ENCODE measurements at regions not wholly inside any gene's neighbourhood (a gene's known extent, or its start where the extent isn't known, plus 50 kb on each side); places are given as distances from the start of the nearest gene placed in this dataset.

DNA sequence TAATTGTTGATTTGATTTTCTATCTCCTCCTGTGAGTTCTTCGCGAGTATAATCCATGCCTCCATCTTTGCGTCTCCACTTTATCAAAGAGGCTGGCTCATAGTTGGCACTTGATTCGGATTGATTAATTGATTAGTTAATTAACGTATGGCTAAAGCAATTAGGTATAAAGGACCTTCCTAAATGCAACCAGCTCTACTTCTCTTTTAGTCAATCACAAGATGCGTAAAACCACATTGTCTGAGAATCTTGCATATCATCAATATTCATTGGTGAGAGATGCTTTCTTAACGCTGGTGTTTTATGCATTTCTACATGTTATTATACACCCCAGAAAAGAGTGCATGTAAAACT lies 56.4 kb upstream of the NR2F2 start:
- no peaks in the 10 kb centered on the region for H3K4me1 ChIP-seq
- intact Hi-C loops (cut with DNase I; ENCODE audit: low total_unique reads) = no loop called here
- no peak for DNase-seq (ENCODE audit: low spot score in 2 of 2)
- no peaks in the 10 kb centered on the region for H3K27me3 ChIP-seq
- H3K36me3 ChIP-seq = no peaks in the 10 kb centered on the region
- H3K27ac ChIP-seq = no peak overlapping the region
- no peaks in the 10 kb centered on the region for H3K9me3 ChIP-seq
- TF ChIP-seq POLR2AphosphoS5 (IDR thresholded peaks at IDR 0.05) (no peak), POLR2A (IDR thresholded peaks at IDR 0.05) (no peak)
- TF ChIP-seq, protein P1, sequence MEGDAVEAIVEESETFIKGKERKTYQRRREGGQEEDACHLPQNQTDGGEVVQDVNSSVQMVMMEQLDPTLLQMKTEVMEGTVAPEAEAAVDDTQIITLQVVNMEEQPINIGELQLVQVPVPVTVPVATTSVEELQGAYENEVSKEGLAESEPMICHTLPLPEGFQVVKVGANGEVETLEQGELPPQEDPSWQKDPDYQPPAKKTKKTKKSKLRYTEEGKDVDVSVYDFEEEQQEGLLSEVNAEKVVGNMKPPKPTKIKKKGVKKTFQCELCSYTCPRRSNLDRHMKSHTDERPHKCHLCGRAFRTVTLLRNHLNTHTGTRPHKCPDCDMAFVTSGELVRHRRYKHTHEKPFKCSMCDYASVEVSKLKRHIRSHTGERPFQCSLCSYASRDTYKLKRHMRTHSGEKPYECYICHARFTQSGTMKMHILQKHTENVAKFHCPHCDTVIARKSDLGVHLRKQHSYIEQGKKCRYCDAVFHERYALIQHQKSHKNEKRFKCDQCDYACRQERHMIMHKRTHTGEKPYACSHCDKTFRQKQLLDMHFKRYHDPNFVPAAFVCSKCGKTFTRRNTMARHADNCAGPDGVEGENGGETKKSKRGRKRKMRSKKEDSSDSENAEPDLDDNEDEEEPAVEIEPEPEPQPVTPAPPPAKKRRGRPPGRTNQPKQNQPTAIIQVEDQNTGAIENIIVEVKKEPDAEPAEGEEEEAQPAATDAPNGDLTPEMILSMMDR (IDR thresholded peaks at IDR 0.05) = no peak
- H3K4me3 ChIP-seq = no peak overlapping the region

DNA sequence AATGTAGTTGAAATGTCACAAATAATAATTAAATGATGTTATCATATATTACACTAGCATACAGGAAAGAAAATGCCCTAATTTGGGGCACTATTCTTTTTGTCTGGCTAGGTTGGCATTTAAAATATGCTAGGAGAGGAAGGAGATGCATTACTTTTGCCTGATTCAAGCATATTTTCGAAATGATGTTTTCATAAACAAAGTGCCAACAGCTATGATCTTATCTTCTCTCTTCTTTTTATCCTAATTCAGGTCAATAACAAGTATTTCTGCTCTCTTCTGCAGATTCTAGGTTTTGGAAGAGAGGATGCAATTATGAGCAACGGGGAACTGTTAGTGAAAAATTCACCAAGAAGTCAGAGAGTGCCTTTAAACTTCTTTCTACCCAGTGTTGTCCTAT lies 55.8 kb upstream of the NR2F2 start:
- H3K27me3 ChIP-seq = no peaks in the 10 kb centered on the region
- no peaks in the 10 kb centered on the region for H3K36me3 ChIP-seq
- H3K4me1 ChIP-seq = no peaks in the 10 kb centered on the region
- H3K4me3 ChIP-seq = no peak overlapping the region
- H3K9me3 ChIP-seq = no peaks in the 10 kb centered on the region
- H3K27ac ChIP-seq = no peak overlapping the region
- intact Hi-C loops (cut with DNase I; ENCODE audit: low total_unique reads) = no loop called here
- DNase-seq (ENCODE audit: low spot score in 2 of 2) = no peak
- no peak for TF ChIP-seq POLR2AphosphoS5 (IDR thresholded peaks at IDR 0.05)
- TF ChIP-seq POLR2A (IDR thresholded peaks at IDR 0.05) = no peak
- TF ChIP-seq, protein P1 (IDR thresholded peaks at IDR 0.05) = no peak

DNA sequence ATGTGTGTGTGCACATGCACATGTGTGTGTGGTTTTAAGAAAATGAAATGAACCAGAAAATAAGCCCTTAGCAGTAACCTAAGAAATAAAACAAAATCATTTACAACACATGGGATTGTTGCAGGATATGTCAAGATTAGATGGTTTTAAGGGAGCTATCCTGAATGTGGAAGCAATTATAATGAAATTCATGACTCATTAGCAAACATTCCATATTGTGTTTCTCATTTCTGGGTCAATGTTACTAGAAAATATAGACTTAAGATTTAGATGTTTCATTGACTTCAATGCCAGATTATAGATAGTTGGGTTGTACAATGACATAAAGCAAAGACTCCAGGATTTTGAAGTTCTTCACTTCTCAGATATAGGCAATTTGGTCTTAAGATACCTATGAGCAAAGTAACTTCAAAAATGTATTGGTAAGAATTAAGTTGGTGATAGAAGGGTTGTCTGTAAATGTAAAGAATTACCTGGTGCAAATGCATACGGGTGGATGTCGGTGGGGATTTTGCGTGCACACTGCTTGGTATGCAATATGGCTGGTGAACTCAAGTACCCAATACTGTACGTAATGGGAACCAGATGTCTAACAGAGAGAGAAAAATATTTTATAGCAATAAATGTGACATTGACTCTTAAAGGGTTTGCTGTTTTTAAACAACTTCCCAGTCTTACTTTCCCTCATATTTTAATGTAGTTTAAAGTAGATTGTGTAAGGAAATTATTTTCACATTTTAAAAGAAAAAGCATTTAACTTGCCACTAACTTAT lies 53.9 kb upstream of the NR2F2 start:
- TF ChIP-seq, protein P1 (IDR thresholded peaks at IDR 0.05) = no peak
- no peak for TF ChIP-seq POLR2AphosphoS5 (IDR thresholded peaks at IDR 0.05)
- no peak for TF ChIP-seq POLR2A (IDR thresholded peaks at IDR 0.05)
- H3K36me3 ChIP-seq = no peaks in the 10 kb centered on the region
- DNase-seq (ENCODE audit: low spot score in 2 of 2) = no peak
- H3K27ac ChIP-seq = no peak overlapping the region
- no peaks in the 10 kb centered on the region for H3K9me3 ChIP-seq
- H3K4me1 ChIP-seq = no peaks in the 10 kb centered on the region
- no peaks in the 10 kb centered on the region for H3K27me3 ChIP-seq
- intact Hi-C loops (cut with DNase I; ENCODE audit: low total_unique reads) = no loop called here
- no peak overlapping the region for H3K4me3 ChIP-seq
